Nucleus accumbens (tissue), 56 donors: ENCODE measurements at regions not wholly inside any gene's neighbourhood (a gene's known extent, or its start where the extent isn't known, plus 50 kb on each side); places are given as distances from the start of the nearest gene placed in this dataset.
"Not testable (repeated sequence)": the region's sequence is repeated elsewhere in the genome, so short reads cannot be mapped to it uniquely, and the experiment has no call there.

Experiments
- DNase-seq, 56 donors: peaks; one replicate each; lab custom pipeline; 2025; lab: John Stamatoyannopoulos, UW

DNA sequence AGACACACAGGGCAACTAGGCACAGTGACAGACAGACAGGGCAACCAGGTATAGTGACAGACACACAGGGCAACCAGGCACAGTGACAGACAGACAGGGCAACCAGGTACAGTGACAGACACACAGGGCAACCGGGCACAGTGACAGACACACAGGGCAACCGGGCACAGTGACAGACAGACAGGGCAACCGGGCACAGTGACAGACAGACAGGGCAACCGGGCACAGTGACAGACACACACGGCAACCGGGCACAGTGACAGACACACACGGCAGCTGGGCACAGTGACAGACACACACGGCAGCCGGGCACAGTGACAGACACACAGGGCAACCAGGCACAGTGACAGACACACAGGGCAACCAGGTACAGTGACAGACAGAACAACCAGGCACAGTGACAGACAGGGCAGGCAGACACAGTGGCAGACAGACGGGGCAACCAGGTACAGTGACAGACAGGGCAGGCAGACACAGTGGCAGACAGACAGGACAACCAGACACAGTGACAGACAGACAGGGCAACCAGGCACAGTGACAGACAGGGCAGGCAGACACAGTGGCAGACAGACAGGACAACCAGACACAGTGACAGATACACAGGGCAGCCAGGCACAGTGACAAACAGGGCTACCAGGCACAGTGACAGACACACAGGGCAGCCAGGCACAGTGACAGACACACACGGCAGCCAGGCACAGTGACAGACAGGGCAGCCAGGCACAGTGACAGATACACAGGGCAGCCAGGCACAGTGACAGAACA is 64.7 kb upstream of the RAB6C start:
- peak in 1 of 56 donors; percentile 22 for DNase-seq

DNA sequence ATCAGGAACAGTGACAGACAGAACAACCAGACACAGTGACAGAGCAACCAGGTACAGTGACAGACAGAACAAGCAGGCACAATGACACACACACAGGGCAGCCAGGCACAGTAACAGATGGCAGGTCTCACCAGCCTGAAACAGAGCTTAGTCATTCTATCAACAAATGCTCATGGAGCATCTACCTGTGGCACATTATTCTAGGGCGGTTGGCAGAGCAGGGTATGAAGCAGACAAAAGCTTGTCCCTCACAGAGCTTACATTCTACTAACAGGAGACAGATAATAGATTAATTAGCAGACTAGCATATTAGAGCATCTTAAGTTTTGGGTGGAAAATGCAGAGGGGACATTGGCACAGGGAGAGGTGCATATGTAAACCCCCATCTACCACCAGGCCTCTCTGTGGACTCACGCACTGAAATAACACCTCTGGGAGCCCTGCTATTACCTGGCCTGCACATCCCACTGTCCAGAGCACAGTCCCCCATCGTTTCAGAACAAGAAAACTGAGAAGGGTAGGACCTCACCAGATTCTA is 64.1 kb upstream of the RAB6C start:
- no peak for DNase-seq

DNA sequence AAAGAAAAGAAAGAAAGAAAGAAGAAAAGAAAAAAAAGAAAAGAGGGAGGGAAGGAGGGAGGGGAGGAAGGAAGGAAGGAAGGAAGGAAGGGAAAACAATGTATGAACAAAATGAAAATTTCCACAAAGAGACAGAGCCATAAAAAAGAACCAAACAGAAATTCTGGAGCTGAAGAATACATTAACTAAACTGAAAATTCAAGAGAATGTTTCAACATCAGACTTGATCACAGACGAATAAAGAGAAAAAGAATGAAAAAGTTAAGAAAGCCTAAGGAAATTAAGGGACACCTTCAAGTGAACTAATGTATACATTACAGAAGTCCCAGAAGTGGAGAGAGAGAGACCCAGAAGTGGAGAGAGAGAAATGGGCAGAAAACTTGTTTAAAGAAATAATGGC is 60.9 kb upstream of the RAB6C start:
- DNase-seq, result no peak

DNA sequence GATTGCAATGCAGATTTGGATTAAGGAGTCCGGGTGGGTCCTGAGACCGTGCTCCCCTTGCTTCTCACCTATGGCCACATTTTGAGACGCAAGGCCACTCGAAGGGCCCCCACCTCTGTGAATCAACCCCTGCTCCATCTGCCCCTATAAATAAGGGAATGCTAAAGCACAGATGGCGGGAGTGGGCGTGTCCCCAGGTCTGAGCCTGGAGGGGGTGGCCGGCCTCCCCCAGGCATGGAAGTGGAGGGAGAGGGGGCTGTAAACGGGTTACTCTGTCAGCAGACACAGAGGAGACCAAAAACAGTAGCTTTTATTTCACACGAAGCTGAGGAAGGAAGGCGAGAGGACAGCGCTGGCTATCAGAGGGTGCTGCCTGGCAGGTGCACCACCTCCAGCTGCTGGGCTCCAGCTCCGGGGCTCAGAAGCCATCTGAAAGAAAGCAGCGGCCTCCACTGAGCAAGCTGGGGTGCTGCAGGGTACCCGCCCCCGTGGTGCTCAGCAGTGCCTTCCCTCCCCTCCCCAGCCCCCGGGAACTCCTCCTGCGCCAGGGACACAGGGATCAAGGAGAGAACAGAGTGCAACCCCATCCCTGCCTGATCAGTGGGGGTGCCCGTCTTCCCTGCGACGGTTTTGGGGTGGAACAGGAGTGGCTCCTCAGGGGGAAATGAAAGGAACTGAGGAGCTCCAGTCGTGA is 56.7 kb upstream of the RAB6C start:
- DNase-seq, result peak in 15 of 56 donors; percentile 18 to 69 (median 43)

DNA sequence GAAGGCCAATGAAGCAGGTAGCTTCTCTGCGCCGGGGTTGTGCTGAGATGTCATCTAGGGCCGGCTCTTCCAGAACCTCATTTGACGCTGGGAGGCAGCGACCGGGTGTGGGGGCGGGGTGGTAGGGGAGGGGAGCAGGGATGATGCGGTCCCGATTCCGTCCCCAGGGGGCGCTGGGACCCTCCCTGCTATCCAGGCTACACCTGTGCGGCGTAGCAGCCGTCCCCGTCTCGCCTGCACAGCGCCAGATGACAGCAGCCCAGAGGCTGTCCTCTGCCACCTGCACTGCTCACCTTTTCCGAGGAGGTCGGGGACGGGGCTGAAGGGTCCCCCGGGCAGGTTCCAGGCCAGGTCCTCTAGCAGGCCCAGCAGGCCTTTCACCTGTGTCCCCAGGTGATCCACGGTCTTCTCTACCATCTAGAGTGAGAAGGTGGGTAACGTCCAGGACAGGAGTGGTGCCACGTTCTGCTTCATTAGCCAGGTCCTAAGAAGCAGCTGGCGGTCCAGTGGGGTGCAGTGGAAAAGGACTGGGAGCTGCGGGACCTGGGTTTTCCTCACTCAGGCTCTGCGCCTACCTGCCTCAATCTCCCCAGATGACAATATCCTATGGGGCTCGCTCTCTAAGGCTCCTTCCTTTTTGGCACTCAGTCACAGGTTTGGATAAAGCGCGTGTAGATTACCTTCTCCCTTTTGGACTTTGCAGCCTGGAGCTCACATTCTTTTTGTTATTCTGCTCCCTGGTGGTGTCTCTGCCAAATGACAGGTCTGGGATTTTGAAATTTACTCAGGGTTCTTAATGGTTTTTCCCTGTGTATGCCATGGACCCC is 56.0 kb upstream of the RAB6C start:
- peak in 20 of 56 donors; percentile 22 to 77 (median 47) for DNase-seq

- DNase-seq, result not testable (repeated sequence)
These were observed 55.4 kb upstream of the RAB6C start for GRCh38 chr2:129924115-129924514.

- no peak for DNase-seq
These were observed 54.1 kb upstream of the RAB6C start for GRCh38 chr2:129925381-129925780.

DNA sequence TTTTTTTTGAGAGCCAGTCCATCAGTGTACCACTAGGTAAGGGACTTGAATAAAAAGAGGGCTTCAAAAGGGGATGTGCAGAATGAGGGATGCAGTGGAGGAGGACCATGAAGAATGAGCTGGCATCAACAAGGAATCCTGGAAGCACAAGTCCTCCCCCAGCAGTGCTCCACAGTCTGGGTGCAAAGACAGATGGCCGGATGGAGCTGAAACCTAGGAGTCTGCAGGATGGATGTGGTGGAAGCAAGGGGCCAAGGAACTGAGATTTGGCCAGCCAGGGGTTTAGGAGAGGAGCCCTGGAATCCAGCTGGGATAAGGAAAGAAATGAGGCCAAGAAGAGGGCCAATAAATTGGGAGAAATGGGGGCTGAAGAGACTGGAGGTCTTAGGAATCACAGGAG is 51.8 kb upstream of the RAB6C start:
- no peak for DNase-seq

DNA sequence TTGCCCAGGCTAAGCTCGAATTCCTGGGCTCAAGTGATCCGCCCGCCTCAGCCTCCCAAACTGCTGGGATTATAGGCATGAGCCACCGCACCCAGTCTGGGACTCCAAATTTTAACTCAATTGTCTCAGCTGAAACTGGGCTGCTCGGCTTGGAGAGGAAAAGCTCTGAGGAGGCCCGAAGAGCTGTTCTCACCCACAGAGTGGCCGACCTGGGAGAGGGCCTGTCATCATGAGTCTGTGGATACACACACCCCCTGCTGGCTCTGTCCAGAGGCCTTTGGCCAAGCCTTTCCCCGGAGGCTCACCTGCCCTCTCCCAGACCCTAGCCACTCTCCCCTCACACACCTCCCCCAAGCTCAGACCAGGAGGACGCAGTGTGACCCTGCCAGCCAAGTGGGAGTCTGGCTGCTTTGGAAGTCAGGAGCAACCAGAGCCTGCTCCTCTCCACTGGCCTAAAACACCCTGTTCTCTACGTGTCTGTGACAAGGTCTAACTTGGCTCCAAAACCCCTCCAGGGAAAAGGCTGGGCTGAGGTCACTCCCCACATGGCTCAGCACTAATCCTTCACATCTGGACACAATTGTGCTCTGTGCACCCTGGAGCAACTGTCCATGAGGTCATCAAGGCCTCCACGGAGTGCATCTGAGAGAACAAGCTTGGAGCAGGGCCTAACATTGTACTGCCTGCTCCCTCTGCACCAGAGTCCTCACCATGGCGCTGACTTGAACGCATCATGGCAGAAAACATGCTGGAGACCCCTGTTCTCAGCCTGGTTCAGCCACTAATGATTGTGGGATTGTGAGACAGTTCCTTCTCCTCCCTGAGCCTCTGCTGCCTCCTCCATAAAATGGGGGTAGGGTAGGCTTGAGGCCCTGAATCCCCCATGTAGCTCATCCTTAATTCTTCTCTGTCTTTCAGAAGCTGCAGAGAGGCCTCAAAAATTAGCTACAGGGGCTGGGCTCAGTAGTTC is 49.9 kb upstream of the RAB6C start:
- peak in 50 of 56 donors; percentile 27 to 88 (median 68) for DNase-seq
